Stimulated activated naive B cell treated with anti-CD40 and anti-IgM and Interleukin-4, amounts not matched to agents 10 μg/mL and 1 μg/mL and 100 μg/mL, for 72 hours (primary cell): ENCODE measurements at regions not wholly inside any gene's neighbourhood (a gene's known extent, or its start where the extent isn't known, plus 50 kb on each side); places are given as distances from the start of the nearest gene placed in this dataset.
"Not testable (repeated sequence)": the region's sequence is repeated elsewhere in the genome, so short reads cannot be mapped to it uniquely, and the experiment has no call there.

Source experiments
- ATAC-seq, 2 donors: fragments of 150-1000 bp; cut with Tn5 transposase; replicated peaks; 2 replicates each; pipeline ENCODE4 v1.10.0; 2021; ENCODE audit warnings: moderate library complexity in 1 of 2
- DNase-seq: peaks from one replicate; pipeline ENCODE4 v3.0.0; 2021
- H3K27ac Mint-ChIP-seq: one replicate; pipeline ENCODE4 v1.8.0; 2022; ENCODE audit warnings: mild to moderate bottlenecking, mixed read lengths
- H3K27me3 Mint-ChIP-seq, 2 donors: one replicate each; pipeline ENCODE4 v1.8.0; 2022; ENCODE audit warnings: mixed read lengths in 2 of 2
- H3K36me3 Mint-ChIP-seq, 2 donors: one replicate each; pipeline ENCODE4 v1.8.0; 2022; ENCODE audit warnings: mixed read lengths in 2 of 2, mild to moderate bottlenecking in 1 of 2
- H3K4me1 Mint-ChIP-seq, 2 donors: one replicate each; pipeline ENCODE4 v1.8.0; 2022; ENCODE audit warnings: mixed read lengths in 2 of 2, mild to moderate bottlenecking in 1 of 2
- H3K4me3 Mint-ChIP-seq, 2 donors: one replicate each; pipeline ENCODE4 v1.8.0; 2022; ENCODE audit warnings: mild to moderate bottlenecking in 2 of 2, mixed read lengths in 2 of 2, moderate library complexity in 1 of 2
- H3K9me3 Mint-ChIP-seq, 2 donors: one replicate each; pipeline ENCODE4 v1.8.0; 2022; ENCODE audit warnings: mixed read lengths in 2 of 2, mild to moderate bottlenecking in 1 of 2

GRCh38 chr15:35299059-35299735 lies 214.1 kb upstream of the NANOGP8 start:
- H3K27ac Mint-ChIP-seq: no peak overlapping the region

GRCh38 chr15:35298509-35298908 lies 213.4 kb upstream of the NANOGP8 start:
- no peaks in the 10 kb centered on the region for H3K4me1 Mint-ChIP-seq
- no peak overlapping the region for H3K27ac Mint-ChIP-seq
- no peaks in the 10 kb centered on the region for H3K36me3 Mint-ChIP-seq
- no peak overlapping the region for H3K4me3 Mint-ChIP-seq
- DNase-seq: no peak
- no peak for ATAC-seq
- H3K9me3 Mint-ChIP-seq: no peaks in the 10 kb centered on the region
- H3K27me3 Mint-ChIP-seq: no peaks in the 10 kb centered on the region

More at GRCh38 chr15:35299059-35299735, 214.1 kb upstream of the NANOGP8 start:
- Mint-ChIP-seq H3K4me1 (no peaks in the 10 kb centered on the region), H3K4me3 (no peak overlapping the region), H3K27me3 (no peaks in the 10 kb centered on the region), H3K9me3 (no peaks in the 10 kb centered on the region), H3K36me3 (no peaks in the 10 kb centered on the region)
- ATAC-seq (no peak), DNase-seq (no peak)

DNA sequence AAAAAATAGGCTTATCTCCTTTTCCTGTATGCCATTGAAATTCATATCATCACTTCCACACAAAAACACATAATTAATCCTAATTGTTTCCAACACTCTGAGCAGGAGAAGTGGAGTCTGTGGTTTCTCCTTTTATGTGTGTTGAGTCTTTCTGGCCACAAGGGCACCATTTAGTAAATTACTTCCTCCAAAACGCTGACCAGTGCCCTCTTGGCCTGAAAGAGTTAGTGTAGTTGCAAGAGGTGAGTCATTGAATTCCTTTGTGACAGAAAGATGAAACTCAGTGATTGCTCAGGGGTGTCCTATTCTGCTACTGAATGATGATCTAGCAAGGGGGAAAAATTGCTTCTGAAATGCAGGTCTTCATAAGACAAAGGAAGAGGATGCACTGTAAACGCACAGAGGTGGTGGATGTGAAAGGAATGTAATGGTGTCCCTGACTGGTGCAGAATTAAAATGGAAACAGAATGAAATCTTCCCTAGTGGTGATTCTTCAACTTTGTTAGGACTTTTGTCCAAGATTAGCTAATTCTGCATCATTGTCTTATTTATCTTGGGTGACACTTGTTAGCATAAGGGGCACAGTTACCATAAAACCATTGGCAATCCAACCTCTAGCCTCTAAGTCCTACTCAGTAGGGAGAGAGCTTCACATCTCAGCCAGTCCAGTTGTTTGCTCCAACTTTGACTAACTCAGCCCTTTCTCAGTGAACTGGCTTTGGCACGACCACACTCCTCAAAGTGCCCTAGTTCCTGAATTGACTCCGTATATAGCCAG lies 208.4 kb upstream of the NANOGP8 start:
- Mint-ChIP-seq H3K27ac (no peak overlapping the region), H3K4me1 (no peaks in the 10 kb centered on the region), H3K9me3 (no peaks in the 10 kb centered on the region), H3K27me3 (no peaks in the 10 kb centered on the region), H3K36me3 (no peaks in the 10 kb centered on the region), H3K4me3 (no peak overlapping the region)
- DNase-seq (no peak), ATAC-seq (no peak)

- Mint-ChIP-seq H3K4me3 (no peak overlapping the region), H3K27me3 (no peaks in the 10 kb centered on the region), H3K9me3 (no peaks in the 10 kb centered on the region), H3K27ac (no peak overlapping the region), H3K36me3 (no peaks in the 10 kb centered on the region), H3K4me1 (no peaks in the 10 kb centered on the region)
- ATAC-seq: no peak
- DNase-seq: no peak
These were observed 205.2 kb upstream of the NANOGP8 start for GRCh38 chr15:35290301-35290721.

DNA sequence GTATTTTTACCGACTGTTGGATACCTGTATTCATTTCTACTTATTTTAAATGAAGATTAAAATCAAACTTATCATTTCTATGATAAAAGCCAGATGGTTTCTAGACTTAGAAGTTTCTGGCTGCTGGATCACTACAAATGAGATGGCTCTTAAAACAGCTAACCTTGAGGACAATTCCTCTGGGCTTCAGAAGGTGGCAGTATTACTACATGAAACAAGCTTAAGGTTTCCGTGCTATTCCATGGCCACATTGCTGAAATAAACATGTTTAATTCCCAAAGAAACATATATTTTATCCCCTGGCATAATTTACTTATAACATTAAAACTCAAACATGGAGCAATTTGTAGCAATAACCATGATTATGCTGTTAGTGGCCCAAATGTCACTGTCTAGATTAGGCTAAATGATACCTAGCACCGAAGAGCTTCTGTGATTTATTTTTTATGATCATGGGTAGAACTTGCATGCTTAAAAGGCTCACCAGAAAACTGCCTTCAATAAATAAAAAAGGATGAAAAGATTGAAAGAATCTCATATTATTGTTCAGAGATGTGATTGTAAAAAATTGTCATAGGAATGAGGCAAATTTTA lies 204.0 kb upstream of the NANOGP8 start:
- DNase-seq (no peak), ATAC-seq (no peak)
- no peak overlapping the region for H3K4me3 Mint-ChIP-seq
- H3K27ac Mint-ChIP-seq: no peak overlapping the region
- H3K27me3 Mint-ChIP-seq: no peaks in the 10 kb centered on the region
- no peaks in the 10 kb centered on the region for H3K9me3 Mint-ChIP-seq
- no peaks in the 10 kb centered on the region for H3K36me3 Mint-ChIP-seq
- no peaks in the 10 kb centered on the region for H3K4me1 Mint-ChIP-seq

DNA sequence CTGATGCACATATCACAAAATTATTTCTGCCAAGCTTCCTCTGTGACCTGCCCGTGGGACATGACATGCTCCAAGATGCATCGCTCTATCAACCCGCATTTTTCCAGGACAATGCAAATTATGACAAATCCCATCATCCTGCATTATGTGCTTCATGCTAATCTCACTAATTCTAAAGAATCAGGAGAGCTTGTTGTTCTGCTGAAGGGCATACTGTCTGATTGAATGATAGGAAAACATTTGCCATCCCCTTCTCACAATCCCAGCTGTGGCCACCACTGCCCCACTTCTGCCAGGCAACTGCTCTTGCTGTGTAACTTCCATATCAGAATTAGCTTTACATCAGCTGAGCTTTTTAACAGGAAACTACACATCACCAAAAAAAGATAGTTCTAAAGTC lies 203.5 kb upstream of the NANOGP8 start:
- no peak overlapping the region for H3K4me3 Mint-ChIP-seq
- DNase-seq (no peak), ATAC-seq (no peak)
- H3K27ac Mint-ChIP-seq: no peak overlapping the region
- peaks cover 0 to 2% of the 10 kb centered on the region in 2 donors for H3K9me3 Mint-ChIP-seq
- no peaks in the 10 kb centered on the region for H3K27me3 Mint-ChIP-seq
- H3K4me1 Mint-ChIP-seq: no peaks in the 10 kb centered on the region
- no peaks in the 10 kb centered on the region for H3K36me3 Mint-ChIP-seq

DNA sequence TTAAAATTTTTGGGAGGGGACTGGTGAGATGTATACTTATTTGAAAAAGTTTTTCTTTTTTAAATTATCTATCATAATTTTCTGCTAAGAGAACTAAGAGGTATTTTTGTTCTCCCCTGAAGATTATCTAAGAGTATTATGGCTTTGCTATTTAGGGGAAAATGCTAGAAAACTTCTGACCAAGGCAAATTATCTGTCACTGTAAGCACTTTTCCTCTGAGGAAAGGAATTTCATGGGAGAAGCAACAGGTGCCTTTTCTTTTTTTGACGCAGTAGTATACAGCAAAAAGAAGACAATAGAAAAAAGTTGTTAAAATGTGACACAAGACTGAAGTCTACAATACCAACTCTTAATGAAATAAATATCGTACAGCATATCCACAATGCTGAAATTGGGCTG lies 201.6 kb upstream of the NANOGP8 start:
- no peak for ATAC-seq
- Mint-ChIP-seq H3K4me3 (no peak overlapping the region), H3K36me3 (no peaks in the 10 kb centered on the region), H3K9me3 (peaks cover 4 to 11% of the 10 kb centered on the region in 2 donors), H3K27ac (no peak overlapping the region), H3K4me1 (no peaks in the 10 kb centered on the region), H3K27me3 (no peaks in the 10 kb centered on the region)
- no peak for DNase-seq

- Mint-ChIP-seq H3K27ac (no peak overlapping the region), H3K27me3 (no peaks in the 10 kb centered on the region), H3K4me1 (no peaks in the 10 kb centered on the region), H3K36me3 (peaks cover 0 to 7% of the 10 kb centered on the region in 2 donors), H3K9me3 (peaks cover 16 to 21% of the 10 kb centered on the region in 2 donors), H3K4me3 (no peak overlapping the region)
- DNase-seq (no peak), ATAC-seq (no peak)
These were observed 197.9 kb upstream of the NANOGP8 start for GRCh38 chr15:35282965-35283496.

DNA sequence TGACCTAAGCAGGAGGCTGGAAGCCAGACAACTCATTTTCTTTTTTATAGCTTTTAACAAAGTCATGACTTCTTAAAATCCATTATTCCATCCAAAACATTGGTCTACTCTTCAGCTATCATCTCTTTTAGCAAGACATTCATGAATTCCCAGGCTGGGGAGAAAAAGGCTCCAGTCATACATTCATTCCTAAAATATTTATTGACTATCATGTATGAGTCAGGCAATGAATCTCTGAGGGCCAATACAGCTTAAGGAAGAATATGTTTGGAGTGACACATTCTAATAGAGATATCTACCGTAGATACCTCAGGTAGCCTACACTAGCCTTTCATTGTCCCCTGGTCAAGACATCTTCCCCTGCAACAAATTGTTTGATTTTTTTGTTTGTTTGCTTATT lies 196.4 kb upstream of the NANOGP8 start:
- Mint-ChIP-seq H3K27ac (no peak overlapping the region), H3K9me3 (peaks cover 25 to 36% of the 10 kb centered on the region in 2 donors), H3K27me3 (no peaks in the 10 kb centered on the region), H3K36me3 (peaks cover 0 to 17% of the 10 kb centered on the region in 2 donors), H3K4me1 (no peaks in the 10 kb centered on the region), H3K4me3 (no peak overlapping the region)
- ATAC-seq (no peak), DNase-seq (no peak)

DNA sequence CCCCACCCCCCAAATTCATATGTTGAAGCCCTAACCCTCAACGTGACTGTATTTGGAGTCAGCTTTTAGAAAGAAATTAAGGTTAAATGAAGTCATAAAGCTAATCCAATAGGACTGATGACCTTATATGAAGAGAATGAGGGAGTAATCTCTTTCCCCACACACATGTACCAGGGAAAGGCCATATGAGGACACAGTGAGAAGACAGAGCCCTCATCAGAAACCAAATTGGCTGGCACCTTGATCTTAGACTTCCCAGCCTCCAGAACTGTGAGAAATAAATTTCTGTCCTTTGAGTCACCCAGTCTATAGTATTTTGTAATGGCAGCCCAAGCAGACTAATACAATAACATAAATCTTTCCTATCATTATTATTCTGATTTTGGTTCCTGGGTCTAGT lies 194.7 kb upstream of the NANOGP8 start:
- H3K4me1 Mint-ChIP-seq: no peaks in the 10 kb centered on the region
- ATAC-seq (no peak), DNase-seq (no peak)
- H3K27me3 Mint-ChIP-seq: no peaks in the 10 kb centered on the region
- no peak overlapping the region for H3K4me3 Mint-ChIP-seq
- peaks cover 36 to 40% of the 10 kb centered on the region in 2 donors for H3K9me3 Mint-ChIP-seq
- peaks cover 0 to 17% of the 10 kb centered on the region in 2 donors for H3K36me3 Mint-ChIP-seq
- H3K27ac Mint-ChIP-seq: no peak overlapping the region

GRCh38 chr15:35271371-35272043 lies 186.4 kb upstream of the NANOGP8 start:
- H3K9me3 Mint-ChIP-seq: peaks cover 8 to 16% of the 10 kb centered on the region in 2 donors
- H3K4me3 Mint-ChIP-seq: no peak overlapping the region
- H3K27ac Mint-ChIP-seq: no peak overlapping the region
- no peaks in the 10 kb centered on the region for H3K4me1 Mint-ChIP-seq
- peaks cover 0 to 4% of the 10 kb centered on the region in 2 donors for H3K36me3 Mint-ChIP-seq
- H3K27me3 Mint-ChIP-seq: no peaks in the 10 kb centered on the region
- ATAC-seq (no peak), DNase-seq (no peak)

- H3K9me3 Mint-ChIP-seq: no peaks in the 10 kb centered on the region
- H3K4me1 Mint-ChIP-seq: no peaks in the 10 kb centered on the region
- no peak overlapping the region for H3K4me3 Mint-ChIP-seq
- ATAC-seq (no peak), DNase-seq (no peak)
- H3K27ac Mint-ChIP-seq: no peak overlapping the region
- no peaks in the 10 kb centered on the region for H3K27me3 Mint-ChIP-seq
- no peaks in the 10 kb centered on the region for H3K36me3 Mint-ChIP-seq
These were observed 175.8 kb upstream of the NANOGP8 start for GRCh38 chr15:35260941-35261340.

- not testable (repeated sequence) for H3K4me3 Mint-ChIP-seq, H3K9me3 Mint-ChIP-seq, H3K4me1 Mint-ChIP-seq, DNase-seq, H3K27ac Mint-ChIP-seq, H3K36me3 Mint-ChIP-seq, ATAC-seq, H3K27me3 Mint-ChIP-seq
These were observed 175.2 kb upstream of the NANOGP8 start for GRCh38 chr15:35260274-35260673.

DNA sequence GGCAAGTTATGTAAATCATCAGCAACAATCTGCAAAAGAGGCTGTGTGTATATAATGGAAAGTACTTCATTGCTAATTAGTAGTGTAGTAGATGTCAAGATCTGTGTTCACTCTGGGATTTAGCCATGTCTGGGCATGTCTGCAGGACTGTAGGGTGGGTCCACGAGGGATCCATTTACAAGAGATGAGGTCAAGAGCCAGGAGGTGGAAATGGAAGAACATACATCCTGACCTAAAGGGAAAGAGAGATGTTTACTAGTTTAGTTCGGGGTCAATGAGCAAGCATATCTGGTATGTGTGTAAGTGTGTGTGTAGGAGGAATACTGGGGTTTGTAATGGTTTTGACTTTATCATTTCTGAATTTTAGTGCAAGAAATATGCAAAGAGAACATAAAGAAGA lies 171.5 kb upstream of the NANOGP8 start:
- H3K27ac Mint-ChIP-seq: no peak overlapping the region
- no peaks in the 10 kb centered on the region for H3K4me1 Mint-ChIP-seq
- H3K36me3 Mint-ChIP-seq: no peaks in the 10 kb centered on the region
- DNase-seq (no peak), ATAC-seq (no peak)
- H3K4me3 Mint-ChIP-seq: no peak overlapping the region
- H3K27me3 Mint-ChIP-seq: no peaks in the 10 kb centered on the region
- H3K9me3 Mint-ChIP-seq: no peaks in the 10 kb centered on the region
